Mesenchymal stem cell (in vitro differentiated cells and primary cell): ENCODE measurements at regions not wholly inside any gene's neighbourhood (a gene's known extent, or its start where the extent isn't known, plus 50 kb on each side); places are given as distances from the start of the nearest gene placed in this dataset.

Experiments
- DNase-seq: peaks from one replicate; pipeline ENCODE4 v3.0.0-alpha.2; 2013
- H2AFZ ChIP-seq: one replicate; pipeline ENCODE4 v1.6.1; 2013; ENCODE audit warnings: low read depth, mild to moderate bottlenecking, control low read depth, inconsistent platforms, low read length, moderate library complexity
- H2AK5ac ChIP-seq: 2 replicates; pipeline ENCODE4 v1.6.1; 2013; ENCODE audit warnings: low read length, moderate library complexity, mild to moderate bottlenecking, inconsistent platforms; ENCODE audit not compliant: severe bottlenecking
- H2BK120ac ChIP-seq: one replicate; pipeline ENCODE4 v1.6.1; 2013; ENCODE audit warnings: low read depth, mild to moderate bottlenecking, inconsistent platforms, low read length, moderate library complexity
- H2BK12ac ChIP-seq, 2 experiments: one replicate each; pipeline ENCODE4 v1.6.1; 2013; ENCODE audit warnings: inconsistent platforms in 2 of 2, low read length in 2 of 2, mild to moderate bottlenecking in 2 of 2, moderate library complexity in 2 of 2, control low read depth in 1 of 2
- H2BK15ac ChIP-seq: one replicate; pipeline ENCODE4 v1.6.1; 2013; ENCODE audit warnings: mild to moderate bottlenecking, low read depth, inconsistent platforms; ENCODE audit not compliant: poor library complexity, severe bottlenecking
- H2BK5ac ChIP-seq: 2 replicates; pipeline ENCODE4 v1.6.1; 2013; ENCODE audit warnings: low read depth, mild to moderate bottlenecking, low read length, control low read depth, inconsistent platforms; ENCODE audit not compliant: poor library complexity, severe bottlenecking
- H3K14ac ChIP-seq, 2 experiments: one replicate each; pipeline ENCODE4 v1.6.1; 2013; ENCODE audit warnings: inconsistent platforms in 2 of 2, low read length in 2 of 2, control low read depth in 1 of 2, mild to moderate bottlenecking in 1 of 2, moderate library complexity in 1 of 2
- H3K18ac ChIP-seq, 2 experiments: one replicate each; pipeline ENCODE4 v1.6.1; 2013; ENCODE audit warnings: inconsistent platforms in 2 of 2, low read length in 2 of 2, control low read depth in 1 of 2, low read depth in 1 of 2, mild to moderate bottlenecking in 1 of 2
- H3K23ac ChIP-seq, 2 experiments: one replicate each; pipeline ENCODE4 v1.6.1; 2013; ENCODE audit warnings: inconsistent platforms in 2 of 2, low read length in 2 of 2, mild to moderate bottlenecking in 2 of 2, moderate library complexity in 2 of 2, control low read depth in 1 of 2
- H3K27ac ChIP-seq: 2 replicates; pipeline ENCODE4 v1.5.1; 2013; ENCODE audit warnings: mild to moderate bottlenecking, moderate library complexity, low read length, control low read depth, inconsistent platforms; ENCODE audit not compliant: poor library complexity, severe bottlenecking
- H3K27me3 ChIP-seq, 2 experiments: 2 replicates each; pipeline versions ENCODE4 v1.6.1 to v1.7.0; 2013; ENCODE audit warnings: low read length in 2 of 2, mild to moderate bottlenecking in 2 of 2, moderate library complexity in 2 of 2, control low read depth in 1 of 2, inconsistent platforms in 1 of 2; ENCODE audit not compliant: control insufficient read depth in 1 of 2, insufficient read depth in 1 of 2
- H3K36me3 ChIP-seq, 2 experiments: 2 replicates each; pipeline versions ENCODE4 v1.6.1 to v1.7.0; 2013; ENCODE audit warnings: low read length in 2 of 2, control low read depth in 1 of 2, inconsistent platforms in 1 of 2, low read depth in 1 of 2, mild to moderate bottlenecking in 1 of 2; ENCODE audit not compliant: insufficient read depth in 2 of 2, control insufficient read depth in 1 of 2
- H3K4ac ChIP-seq, 2 experiments: one replicate each; pipeline ENCODE4 v1.6.1; 2013; ENCODE audit warnings: inconsistent platforms in 2 of 2, low read length in 2 of 2, mild to moderate bottlenecking in 2 of 2, moderate library complexity in 2 of 2, control low read depth in 1 of 2, low read depth in 1 of 2
- H3K4me1 ChIP-seq: 2 replicates; pipeline ENCODE4 v1.6.1; 2013; ENCODE audit warnings: low read depth, low read length, control low read depth; ENCODE audit not compliant: control insufficient read depth, insufficient read depth
- H3K4me2 ChIP-seq: 2 replicates; pipeline ENCODE4 v1.6.1; 2013; ENCODE audit warnings: low read length, mild to moderate bottlenecking, inconsistent platforms; ENCODE audit not compliant: poor library complexity, severe bottlenecking
- H3K4me3 ChIP-seq, 2 experiments: 2 replicates each; pipeline versions ENCODE4 v1.5.1 to v1.7.0; 2013; ENCODE audit warnings: low read length in 2 of 2, mild to moderate bottlenecking in 2 of 2, control low read depth in 1 of 2, low read depth in 1 of 2; ENCODE audit not compliant: insufficient read depth in 1 of 2
- H3K79me1 ChIP-seq: replicated peaks from 2 replicates; pipeline ENCODE4 v1.6.1; 2013; ENCODE audit warnings: mild to moderate bottlenecking, control low read depth, low read length, inconsistent platforms; ENCODE audit not compliant: poor library complexity, severe bottlenecking
- H3K9ac ChIP-seq: 2 replicates; pipeline ENCODE4 v1.7.0; 2013; ENCODE audit warnings: mild to moderate bottlenecking, low read length, moderate library complexity
- H3K9me3 ChIP-seq: 2 replicates; pipeline ENCODE4 v1.7.0; 2013; ENCODE audit warnings: mild to moderate bottlenecking, low read length; ENCODE audit not compliant: control insufficient read depth
- H4K8ac ChIP-seq: one replicate; pipeline ENCODE4 v1.6.1; 2013; ENCODE audit warnings: inconsistent platforms, mild to moderate bottlenecking, low read length, moderate library complexity
- H4K91ac ChIP-seq: one replicate; pipeline ENCODE4 v1.6.1; 2013; ENCODE audit warnings: mild to moderate bottlenecking, low read length, inconsistent platforms
- WGBS: methylation state at CpG from one replicate; pipeline ENCODE4 v1.1.7; 2013; ENCODE audit warnings: mixed read lengths; 5-methylcytosine and 5-hydroxymethylcytosine counted together

- no peak overlapping the region for H2BK5ac ChIP-seq
- H3K4me3 ChIP-seq = no peak overlapping the region
- peaks cover 13% of the 10 kb centered on the region for H3K9me3 ChIP-seq
- no peak overlapping the region for H2BK15ac ChIP-seq
- no peak for DNase-seq
- no peak overlapping the region for H2BK120ac ChIP-seq
- no peaks in the 10 kb centered on the region for H3K27me3 ChIP-seq
- H2BK12ac ChIP-seq = no peak overlapping the region
- H3K27ac ChIP-seq = no peak overlapping the region
- no peaks in the 10 kb centered on the region for H3K36me3 ChIP-seq
- no peak overlapping the region for H2AK5ac ChIP-seq
- no peak overlapping the region for H2AFZ ChIP-seq
- no peak overlapping the region for H4K8ac ChIP-seq
- no peak overlapping the region for H3K9ac ChIP-seq
- H4K91ac ChIP-seq = no peak overlapping the region
- H3K4ac ChIP-seq = no peak overlapping the region
- H3K14ac ChIP-seq = no peak overlapping the region
- H3K23ac ChIP-seq = no peak overlapping the region
- H3K18ac ChIP-seq = no peak overlapping the region
- no peaks in the 10 kb centered on the region for H3K4me1 ChIP-seq
- H3K79me1 ChIP-seq = no peaks in the 10 kb centered on the region
- H3K4me2 ChIP-seq = no peak overlapping the region
Measured at GRCh38 chr3:35954413-35954812, 315.1 kb downstream of the ARPP21 start.

- H2AFZ ChIP-seq = no peak overlapping the region
- no peak overlapping the region for H3K23ac ChIP-seq
- no peaks in the 10 kb centered on the region for H3K4me1 ChIP-seq
- H2BK12ac ChIP-seq = no peak overlapping the region
- DNase-seq = peak; percentile 30
- no peak overlapping the region for H2BK15ac ChIP-seq
- H3K4me3 ChIP-seq = no peak overlapping the region
- H4K91ac ChIP-seq = no peak overlapping the region
- H3K14ac ChIP-seq = no peak overlapping the region
- H2BK120ac ChIP-seq = no peak overlapping the region
- H2BK5ac ChIP-seq = no peak overlapping the region
- H3K27me3 ChIP-seq = no peaks in the 10 kb centered on the region
- H3K4ac ChIP-seq = no peak overlapping the region
- no peaks in the 10 kb centered on the region for H3K79me1 ChIP-seq
- H3K9ac ChIP-seq = no peak overlapping the region
- H3K27ac ChIP-seq = no peak overlapping the region
- no peak overlapping the region for H4K8ac ChIP-seq
- H3K4me2 ChIP-seq = no peak overlapping the region
- 25% methylated on average over 2 of the region's 2 CpGs for WGBS
- H3K36me3 ChIP-seq = no peaks in the 10 kb centered on the region
- H2AK5ac ChIP-seq = no peak overlapping the region
- H3K18ac ChIP-seq = no peak overlapping the region
- no peaks in the 10 kb centered on the region for H3K9me3 ChIP-seq
Measured at GRCh38 chr3:35965908-35966307, 326.6 kb downstream of the ARPP21 start.

- H2BK5ac ChIP-seq = no peak overlapping the region
- 100% methylated on average over 1 of the region's 3 CpGs for WGBS
- H2BK12ac ChIP-seq = no peak overlapping the region
Measured at GRCh38 chr3:35966629-35967464, 327.5 kb downstream of the ARPP21 start.

GRCh38 chr3:35968043-35968622, 328.8 kb downstream of the ARPP21 start:
- no peak overlapping the region for H3K4me3 ChIP-seq
- H3K4me1 ChIP-seq = no peaks in the 10 kb centered on the region
- H2BK12ac ChIP-seq = no peak overlapping the region
- no peak overlapping the region for H2BK15ac ChIP-seq
- no peaks in the 10 kb centered on the region for H3K27me3 ChIP-seq
- H3K36me3 ChIP-seq = no peaks in the 10 kb centered on the region
- no peak overlapping the region for H2BK120ac ChIP-seq
- no peak overlapping the region for H3K18ac ChIP-seq
- H3K9me3 ChIP-seq = no peaks in the 10 kb centered on the region
- H2BK5ac ChIP-seq = no peak overlapping the region
- no peaks in the 10 kb centered on the region for H3K79me1 ChIP-seq
- no peak overlapping the region for H2AFZ ChIP-seq
- no peak overlapping the region for H4K8ac ChIP-seq
- no peak overlapping the region for H2AK5ac ChIP-seq
- no peak overlapping the region for H3K23ac ChIP-seq
- H3K9ac ChIP-seq = no peak overlapping the region
- H4K91ac ChIP-seq = no peak overlapping the region
- no peak for DNase-seq
- no peak overlapping the region for H3K27ac ChIP-seq
- no peak overlapping the region for H3K4me2 ChIP-seq
- WGBS = 71% methylated on average over 1 of the region's 1 CpG
- H3K4ac ChIP-seq = no peak overlapping the region
- H3K14ac ChIP-seq = no peak overlapping the region

More at GRCh38 chr3:35966629-35967464, 327.5 kb downstream of the ARPP21 start:
- Histone ChIP-seq H3K4me2 (no peak overlapping the region), H4K8ac (no peak overlapping the region), H3K36me3 (no peaks in the 10 kb centered on the region), H3K27ac (no peak overlapping the region), H3K79me1 (no peaks in the 10 kb centered on the region), H3K18ac (no peak overlapping the region), H3K27me3 (no peaks in the 10 kb centered on the region), H3K14ac (no peak overlapping the region), H4K91ac (no peak overlapping the region), H3K4ac (no peak overlapping the region), H3K9me3 (no peaks in the 10 kb centered on the region), H2BK120ac (no peak overlapping the region), H2BK15ac (no peak overlapping the region), H2AFZ (no peak overlapping the region), H2AK5ac (no peak overlapping the region), H3K4me1 (no peaks in the 10 kb centered on the region), H3K23ac (no peak overlapping the region), H3K4me3 (no peak overlapping the region), H3K9ac (no peak overlapping the region)
- no peak for DNase-seq
